Lung (tissue), 11 donors: ENCODE measurements at regions not wholly inside any gene's neighbourhood (a gene's known extent, or its start where the extent isn't known, plus 50 kb on each side); places are given as distances from the start of the nearest gene placed in this dataset.

Source experiments
- ATAC-seq: fragments of 200-7000 bp; cut with Tn5 transposase; one replicate; pipeline ENCODE4 v1.9.1; 2020; ENCODE audit warnings: moderate number of reproducible peaks; ENCODE audit not compliant: insufficient read depth, low FRiP score
- DNase-seq, 3 donors: peaks; one replicate each; pipeline ENCODE4 v3.0.0-alpha.2; 2013 to 2017
- H3K27ac ChIP-seq, 2 donors: one replicate each; pipeline ENCODE4 v1.5.1; 2013; ENCODE audit warnings: mild to moderate bottlenecking in 2 of 2, moderate library complexity in 2 of 2, control low read depth in 1 of 2, inconsistent platforms in 1 of 2, low read depth in 1 of 2, low read length in 1 of 2
- H3K27me3 ChIP-seq, 3 donors: one replicate each; pipeline ENCODE4 v1.5.1; 2013; ENCODE audit warnings: low read length in 2 of 3; ENCODE audit not compliant: control insufficient read depth in 3 of 3, insufficient read depth in 3 of 3
- H3K36me3 ChIP-seq, 4 donors: one replicate each; pipeline ENCODE4 v1.5.1; 2013; ENCODE audit warnings: low read length in 4 of 4, mild to moderate bottlenecking in 1 of 4, moderate library complexity in 1 of 4; ENCODE audit not compliant: control insufficient read depth in 4 of 4, insufficient read depth in 4 of 4
- H3K4me1 ChIP-seq, 5 donors: one replicate each; pipeline ENCODE4 v1.5.1; 2013; ENCODE audit warnings: low read length in 5 of 5, mild to moderate bottlenecking in 2 of 5, moderate library complexity in 1 of 5; ENCODE audit not compliant: control insufficient read depth in 5 of 5, insufficient read depth in 5 of 5
- H3K4me3 ChIP-seq: one replicate; pipeline ENCODE4 v1.5.1; 2013; ENCODE audit warnings: mild to moderate bottlenecking, control low read depth, moderate library complexity
- H3K9ac ChIP-seq, 2 donors: one replicate each; pipeline ENCODE4 v1.5.1; 2013; ENCODE audit warnings: low read length in 2 of 2, control low read depth in 1 of 2; ENCODE audit not compliant: insufficient read depth in 1 of 2
- H3K9me3 ChIP-seq, 4 donors: one replicate each; pipeline ENCODE4 v1.5.1; 2013; ENCODE audit warnings: low read length in 3 of 4, mild to moderate bottlenecking in 1 of 4, moderate library complexity in 1 of 4; ENCODE audit not compliant: control insufficient read depth in 4 of 4, insufficient read depth in 3 of 4
- WGBS, 2 donors: extraction: QIAGEN DNeasy Blood & Tissue Kit; methylation state at CpG; one replicate each; pipeline ENCODE4 v1.1.7; 2013; 5-methylcytosine and 5-hydroxymethylcytosine counted together
- TF ChIP-seq, protein P1 (sequence below): IDR thresholded peaks from 2 replicates; pipeline ENCODE4 v1.5.1; 2012; ENCODE audit warnings: mild to moderate bottlenecking; ENCODE audit errors: control extremely low read depth, extremely low read depth
- donor health status: control.
- donor health status: control.
- donor health status: Bipolar disorder and iron deficiency.
- donor health status: healthy.
- donor health status: DM: yes; HTN: yes; CAD: no.

DNA sequence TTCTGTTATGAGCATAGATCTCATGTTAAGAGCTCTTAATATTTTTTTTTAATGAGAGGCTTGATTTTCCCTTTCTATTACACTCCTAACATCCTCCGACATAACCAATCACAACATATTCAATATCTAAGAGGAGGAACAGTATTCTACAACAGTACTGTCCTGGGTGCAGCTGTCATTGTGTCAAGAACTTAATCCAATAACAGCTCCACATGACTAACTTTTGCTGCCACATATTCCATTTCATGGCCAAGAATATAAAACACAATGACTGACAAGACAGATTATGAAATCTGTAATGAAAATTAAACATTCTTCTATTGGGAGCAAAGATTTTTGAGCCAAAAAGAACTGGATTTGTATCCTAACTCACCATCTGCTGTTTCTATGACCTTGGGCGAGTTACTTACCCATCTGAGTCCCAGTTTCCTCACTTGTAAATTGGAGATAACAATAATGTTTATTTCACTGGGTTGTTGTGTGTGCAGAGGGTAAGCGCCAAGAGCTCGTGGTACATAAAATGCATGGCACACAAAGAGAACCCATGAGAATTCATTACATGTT, 405.6 kb downstream of the SPRY1 start:
- no peak for DNase-seq
- no peaks in the 10 kb centered on the region for H3K27me3 ChIP-seq
- H3K4me1 ChIP-seq: no peaks in the 10 kb centered on the region
- H3K4me3 ChIP-seq: no peak overlapping the region
- H3K9ac ChIP-seq: no peak overlapping the region
- H3K27ac ChIP-seq: no peak overlapping the region
- WGBS, 2 donors: 91 to 92% methylated on average over 4 of the region's 4 CpGs
- H3K36me3 ChIP-seq: no peaks in the 10 kb centered on the region
- ATAC-seq: no peak
- TF ChIP-seq, protein P1, sequence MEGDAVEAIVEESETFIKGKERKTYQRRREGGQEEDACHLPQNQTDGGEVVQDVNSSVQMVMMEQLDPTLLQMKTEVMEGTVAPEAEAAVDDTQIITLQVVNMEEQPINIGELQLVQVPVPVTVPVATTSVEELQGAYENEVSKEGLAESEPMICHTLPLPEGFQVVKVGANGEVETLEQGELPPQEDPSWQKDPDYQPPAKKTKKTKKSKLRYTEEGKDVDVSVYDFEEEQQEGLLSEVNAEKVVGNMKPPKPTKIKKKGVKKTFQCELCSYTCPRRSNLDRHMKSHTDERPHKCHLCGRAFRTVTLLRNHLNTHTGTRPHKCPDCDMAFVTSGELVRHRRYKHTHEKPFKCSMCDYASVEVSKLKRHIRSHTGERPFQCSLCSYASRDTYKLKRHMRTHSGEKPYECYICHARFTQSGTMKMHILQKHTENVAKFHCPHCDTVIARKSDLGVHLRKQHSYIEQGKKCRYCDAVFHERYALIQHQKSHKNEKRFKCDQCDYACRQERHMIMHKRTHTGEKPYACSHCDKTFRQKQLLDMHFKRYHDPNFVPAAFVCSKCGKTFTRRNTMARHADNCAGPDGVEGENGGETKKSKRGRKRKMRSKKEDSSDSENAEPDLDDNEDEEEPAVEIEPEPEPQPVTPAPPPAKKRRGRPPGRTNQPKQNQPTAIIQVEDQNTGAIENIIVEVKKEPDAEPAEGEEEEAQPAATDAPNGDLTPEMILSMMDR: no peak
- H3K9me3 ChIP-seq: peaks cover 0 to 13% (median 0%) of the 10 kb centered on the region in 4 donors

DNA sequence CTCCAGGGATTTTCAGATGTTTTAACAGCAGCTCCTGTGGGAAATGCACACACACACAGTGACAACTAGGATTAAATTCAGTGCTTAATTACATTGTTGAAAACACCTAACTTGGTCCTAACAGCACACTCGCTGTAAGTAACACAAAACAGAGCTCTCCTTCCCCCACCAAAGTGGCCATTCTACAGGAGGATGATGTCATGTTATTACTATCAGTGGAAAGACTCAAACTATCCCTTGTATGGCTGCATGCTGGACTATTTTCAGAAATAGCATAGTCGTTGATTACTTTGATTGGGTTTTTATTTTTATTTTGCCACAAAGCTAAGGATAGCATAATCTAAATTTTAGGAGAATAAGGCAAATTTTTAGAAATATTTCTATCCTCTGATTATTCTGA, 406.3 kb downstream of the SPRY1 start:
- Histone ChIP-seq H3K4me1 (no peaks in the 10 kb centered on the region), H3K27ac (peak overlapping the region in 1 of 2 donors; percentile 29), H3K9me3 (peaks cover 0 to 6% (median 0%) of the 10 kb centered on the region in 4 donors), H3K4me3 (no peak overlapping the region), H3K9ac (no peak overlapping the region), H3K27me3 (no peaks in the 10 kb centered on the region), H3K36me3 (no peaks in the 10 kb centered on the region)
- 68 to 82% methylated on average over 2 of the region's 2 CpGs for WGBS, 2 donors
- DNase-seq: no peak
- no peak for ATAC-seq
- TF ChIP-seq, protein P1: no peak

DNA sequence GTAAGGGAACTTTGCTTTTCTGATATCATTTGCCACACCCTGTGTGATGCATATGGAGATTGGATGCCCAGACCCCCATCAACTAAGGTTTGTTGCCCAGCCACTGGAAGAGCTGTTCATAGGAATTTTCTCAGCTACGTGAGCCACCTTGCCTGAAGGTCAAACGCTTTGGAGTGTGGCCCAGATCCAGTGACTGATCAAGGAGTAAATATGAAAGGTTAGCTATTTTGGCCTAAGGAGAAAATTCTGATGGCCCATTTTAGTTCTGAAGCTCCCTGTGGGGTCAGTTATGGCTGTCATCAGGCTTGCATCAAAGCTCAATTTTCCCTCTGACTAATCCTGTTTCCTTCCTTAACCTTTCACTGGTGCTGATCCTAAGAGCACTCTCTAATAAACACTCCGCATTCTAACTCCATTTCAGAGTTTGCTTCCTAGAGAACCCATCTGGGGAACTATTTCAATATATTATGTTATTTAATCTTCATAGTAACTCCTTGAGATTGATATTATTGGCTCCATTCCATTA, 407.7 kb downstream of the SPRY1 start:
- ATAC-seq: no peak
- TF ChIP-seq, protein P1: no peak
- 84 to 94% methylated on average over 3 of the region's 3 CpGs for WGBS, 2 donors

DNA sequence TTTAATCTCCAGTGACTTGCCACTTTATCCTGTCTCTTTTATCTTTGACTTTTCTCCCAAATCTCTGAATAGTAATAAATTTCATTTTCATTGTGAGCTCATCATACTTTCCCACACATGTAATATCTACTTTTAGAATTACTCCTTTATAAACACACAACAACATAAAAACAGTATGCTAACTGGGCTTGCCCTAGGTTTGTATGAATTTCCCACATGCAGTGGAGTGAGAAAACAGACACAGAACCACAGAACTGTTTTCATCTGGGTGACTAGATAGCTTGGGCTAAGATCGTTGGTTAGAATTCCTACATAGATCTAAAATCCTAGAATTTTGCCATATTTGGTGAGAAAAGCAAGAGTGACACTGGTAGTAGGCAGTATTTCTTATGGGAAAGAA, 409.5 kb downstream of the SPRY1 start:
- Histone ChIP-seq H3K36me3 (no peaks in the 10 kb centered on the region), H3K4me1 (peaks cover 0 to under 1% (median 0%) of the 10 kb centered on the region in 5 donors), H3K27me3 (no peaks in the 10 kb centered on the region), H3K27ac (no peak overlapping the region), H3K9ac (no peak overlapping the region), H3K4me3 (no peak overlapping the region), H3K9me3 (no peaks in the 10 kb centered on the region)
- WGBS, 2 donors: 83 to 87% methylated on average over 1 of the region's 1 CpG
- TF ChIP-seq, protein P1: no peak
- ATAC-seq (no peak), DNase-seq (peak in 1 of 3 donors; percentile 29)

More for the DNA sequence above, 407.7 kb downstream of the SPRY1 start:
- Histone ChIP-seq H3K9ac (no peak overlapping the region), H3K9me3 (no peaks in the 10 kb centered on the region), H3K27me3 (no peaks in the 10 kb centered on the region), H3K4me1 (no peaks in the 10 kb centered on the region), H3K4me3 (no peak overlapping the region), H3K36me3 (no peaks in the 10 kb centered on the region), H3K27ac (no peak overlapping the region)
- no peak for DNase-seq
